ENCODE measurements at regions not wholly inside any gene's neighbourhood (a gene's known extent, or its start where the extent isn't known, plus 50 kb on each side); places are given as distances from the start of the nearest gene placed in this dataset.
"Not testable (repeated sequence)": the region's sequence is repeated elsewhere in the genome, so short reads cannot be mapped to it uniquely, and the experiment has no call there.

DNA sequence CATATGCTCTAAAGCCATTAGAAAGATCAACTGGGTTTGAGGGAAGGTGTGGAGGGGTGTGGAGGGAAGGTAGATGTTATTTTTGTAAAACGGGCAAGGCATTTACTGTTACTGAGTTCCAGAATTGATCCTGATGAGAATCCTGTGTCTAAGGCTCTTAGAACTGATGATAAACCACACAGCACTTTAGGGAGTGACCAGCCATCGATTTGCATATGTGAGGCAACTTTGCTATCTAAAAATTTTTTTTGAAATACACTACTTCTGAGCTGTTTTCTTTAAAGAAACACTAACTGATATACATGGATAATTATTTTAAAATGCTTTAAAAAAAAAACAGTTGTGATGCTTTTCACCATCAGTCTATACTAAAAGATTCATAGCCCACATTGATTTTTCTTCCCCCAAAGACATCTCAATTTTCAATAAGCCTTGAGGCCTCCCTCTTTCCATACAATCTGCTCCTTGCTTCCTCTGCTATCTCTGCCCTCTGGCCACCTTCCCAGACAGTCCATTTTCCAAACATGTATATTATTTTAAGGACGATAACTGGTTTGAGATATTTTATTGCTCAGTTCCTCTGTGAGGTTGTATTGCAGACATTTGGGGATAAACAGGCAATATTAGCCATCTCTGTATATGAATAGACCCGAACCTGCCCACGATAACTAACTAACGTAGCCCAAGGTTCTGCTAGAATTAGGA lies 265.9 kb downstream of the EFCAB11 start:
- Histone ChIP-seq H3K4me2 (ENCODE audit: low read depth, low read length, poor library complexity, severe bottlenecking) (no peak overlapping the region), H3K4me3 (ENCODE audit: insufficient read depth, low read length, poor library complexity, severe bottlenecking) (no peak overlapping the region), H3K9ac (ENCODE audit: low read length) (no peak overlapping the region), H3K79me2 (ENCODE audit: insufficient read depth, low read length) (no peaks in the 10 kb centered on the region), H3K36me3 (ENCODE audit: low read length) (no peaks in the 10 kb centered on the region), H3K9me3 (ENCODE audit: insufficient read depth, low read length) (peaks cover 10% of the 10 kb centered on the region; the same call in 1 of the 2 replicates), H2AFZ (ENCODE audit: low read depth, low read length, severe bottlenecking) (no peak overlapping the region), H4K20me1 (ENCODE audit: low read depth, low read length) (no peaks in the 10 kb centered on the region), H3K27ac (ENCODE audit: low read depth, low read length) (no peak overlapping the region), H3F3A (ENCODE audit: insufficient read depth) (no peaks in the 10 kb centered on the region), H3K9me2 (replicated peaks; ENCODE audit: insufficient read depth, low read length) (no peaks in the 10 kb centered on the region), H3K27me3 (ENCODE audit: low read length) (no peaks in the 10 kb centered on the region)
- TF ChIP-seq EZH2phosphoT487 (conservative IDR thresholded peaks at IDR 0.05; ENCODE audit: low read length) = no peak
- TF ChIP-seq, protein P1, sequence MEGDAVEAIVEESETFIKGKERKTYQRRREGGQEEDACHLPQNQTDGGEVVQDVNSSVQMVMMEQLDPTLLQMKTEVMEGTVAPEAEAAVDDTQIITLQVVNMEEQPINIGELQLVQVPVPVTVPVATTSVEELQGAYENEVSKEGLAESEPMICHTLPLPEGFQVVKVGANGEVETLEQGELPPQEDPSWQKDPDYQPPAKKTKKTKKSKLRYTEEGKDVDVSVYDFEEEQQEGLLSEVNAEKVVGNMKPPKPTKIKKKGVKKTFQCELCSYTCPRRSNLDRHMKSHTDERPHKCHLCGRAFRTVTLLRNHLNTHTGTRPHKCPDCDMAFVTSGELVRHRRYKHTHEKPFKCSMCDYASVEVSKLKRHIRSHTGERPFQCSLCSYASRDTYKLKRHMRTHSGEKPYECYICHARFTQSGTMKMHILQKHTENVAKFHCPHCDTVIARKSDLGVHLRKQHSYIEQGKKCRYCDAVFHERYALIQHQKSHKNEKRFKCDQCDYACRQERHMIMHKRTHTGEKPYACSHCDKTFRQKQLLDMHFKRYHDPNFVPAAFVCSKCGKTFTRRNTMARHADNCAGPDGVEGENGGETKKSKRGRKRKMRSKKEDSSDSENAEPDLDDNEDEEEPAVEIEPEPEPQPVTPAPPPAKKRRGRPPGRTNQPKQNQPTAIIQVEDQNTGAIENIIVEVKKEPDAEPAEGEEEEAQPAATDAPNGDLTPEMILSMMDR (IDR thresholded peaks at IDR 0.05; ENCODE audit: insufficient read depth, low read length, poor library complexity, severe bottlenecking) = no peak

DNA sequence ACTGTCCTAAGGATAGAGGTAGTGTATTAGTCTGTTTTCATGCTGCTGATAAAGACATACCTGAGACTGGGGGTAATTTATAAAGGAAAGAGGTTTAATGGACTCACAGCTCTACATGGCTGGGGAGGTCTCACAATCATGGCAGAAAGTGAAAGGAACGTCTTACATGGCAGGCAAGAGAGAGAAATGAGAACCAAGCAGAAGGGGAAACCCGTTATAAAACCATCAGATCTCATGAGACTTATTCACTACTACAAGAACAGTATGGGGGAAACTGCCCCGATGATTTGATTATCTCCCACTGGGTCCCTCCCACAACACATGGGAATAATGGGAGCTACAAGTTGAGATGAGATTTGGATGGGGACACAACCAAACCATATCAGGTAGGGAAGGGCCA lies 267.4 kb downstream of the EFCAB11 start:
- not testable (repeated sequence) for H3K27me3 ChIP-seq (ENCODE audit: low read length); H3K9ac ChIP-seq (ENCODE audit: low read length); H3K27ac ChIP-seq (ENCODE audit: low read depth, low read length); H3K9me3 ChIP-seq (ENCODE audit: insufficient read depth, low read length); H3K79me2 ChIP-seq (ENCODE audit: insufficient read depth, low read length); H3K4me2 ChIP-seq (ENCODE audit: low read depth, low read length, poor library complexity, severe bottlenecking); H4K20me1 ChIP-seq (ENCODE audit: low read depth, low read length); H3K9me2 ChIP-seq (replicated peaks; ENCODE audit: insufficient read depth, low read length); H3K36me3 ChIP-seq (ENCODE audit: low read length); H3F3A ChIP-seq (ENCODE audit: insufficient read depth); H3K4me3 ChIP-seq (ENCODE audit: insufficient read depth, low read length, poor library complexity, severe bottlenecking); H2AFZ ChIP-seq (ENCODE audit: low read depth, low read length, severe bottlenecking)

DNA sequence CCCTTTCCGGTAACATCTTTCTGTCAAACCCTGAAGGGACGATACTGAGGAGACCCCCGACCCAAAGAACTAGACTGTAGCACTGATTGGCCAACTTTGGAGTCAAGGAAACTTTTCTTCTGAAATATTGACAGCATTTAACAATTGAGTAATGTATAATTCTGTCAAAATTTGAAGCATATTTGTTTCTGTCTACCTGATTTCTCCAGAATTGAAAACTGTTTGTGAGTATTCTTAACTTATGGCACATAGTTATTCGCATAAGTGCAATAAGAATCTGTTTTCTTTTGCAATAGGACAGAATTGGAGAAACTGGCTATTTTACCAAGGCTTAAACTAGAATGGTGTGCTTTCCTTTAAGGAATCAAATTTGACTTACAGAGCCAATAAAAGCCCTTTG lies 267.1 kb upstream of the FOXN3 start:
- Histone ChIP-seq H3K27me3 (ENCODE audit: low read length) (no peaks in the 10 kb centered on the region), H3K27ac (ENCODE audit: low read depth, low read length) (no peak overlapping the region)
- TF ChIP-seq EZH2phosphoT487 (conservative IDR thresholded peaks at IDR 0.05; ENCODE audit: low read length) = no peak
- TF ChIP-seq, protein P1 (IDR thresholded peaks at IDR 0.05; ENCODE audit: insufficient read depth, low read length, poor library complexity, severe bottlenecking) = no peak

More for the DNA sequence above, 267.1 kb upstream of the FOXN3 start:
- no peaks in the 10 kb centered on the region for H3K79me2 ChIP-seq (ENCODE audit: insufficient read depth, low read length)
- no peaks in the 10 kb centered on the region for H3K36me3 ChIP-seq (ENCODE audit: low read length)
- no peak overlapping the region for H2AFZ ChIP-seq (ENCODE audit: low read depth, low read length, severe bottlenecking)
- no peak overlapping the region for H3K4me3 ChIP-seq (ENCODE audit: insufficient read depth, low read length, poor library complexity, severe bottlenecking)
- H3K9me2 ChIP-seq (replicated peaks; ENCODE audit: insufficient read depth, low read length) = no peaks in the 10 kb centered on the region
- no peak overlapping the region for H3K9ac ChIP-seq (ENCODE audit: low read length)
- H3K9me3 ChIP-seq (ENCODE audit: insufficient read depth, low read length) = peaks cover 10% of the 10 kb centered on the region; the same call in 1 of the 2 replicates
- no peaks in the 10 kb centered on the region for H3F3A ChIP-seq (ENCODE audit: insufficient read depth)
- no peak overlapping the region for H3K4me2 ChIP-seq (ENCODE audit: low read depth, low read length, poor library complexity, severe bottlenecking)
- no peaks in the 10 kb centered on the region for H4K20me1 ChIP-seq (ENCODE audit: low read depth, low read length)

All from SU-DHL-6 (cell line).